LNCaP clone FGC (cell line): ENCODE measurements at regions not wholly inside any gene's neighbourhood (a gene's known extent, or its start where the extent isn't known, plus 50 kb on each side); places are given as distances from the start of the nearest gene placed in this dataset.

Experiments
- DNase-seq: peaks from one replicate; pipeline ENCODE4 v3.0.0-alpha.2; 2011; ENCODE audit warnings: low read depth
- H3K4me3 ChIP-seq: 2 replicates; pipeline ENCODE4 v1.5.1; 2011; ENCODE audit warnings: mild to moderate bottlenecking, low read depth, low read length, control low read depth
- TF ChIP-seq, protein P1 (sequence below): IDR thresholded peaks from 2 replicates; pipeline ENCODE4 v1.5.1; 2012; ENCODE audit warnings: mild to moderate bottlenecking; ENCODE audit not compliant: control insufficient read depth, insufficient read depth; ENCODE audit errors: extremely low read depth

DNA sequence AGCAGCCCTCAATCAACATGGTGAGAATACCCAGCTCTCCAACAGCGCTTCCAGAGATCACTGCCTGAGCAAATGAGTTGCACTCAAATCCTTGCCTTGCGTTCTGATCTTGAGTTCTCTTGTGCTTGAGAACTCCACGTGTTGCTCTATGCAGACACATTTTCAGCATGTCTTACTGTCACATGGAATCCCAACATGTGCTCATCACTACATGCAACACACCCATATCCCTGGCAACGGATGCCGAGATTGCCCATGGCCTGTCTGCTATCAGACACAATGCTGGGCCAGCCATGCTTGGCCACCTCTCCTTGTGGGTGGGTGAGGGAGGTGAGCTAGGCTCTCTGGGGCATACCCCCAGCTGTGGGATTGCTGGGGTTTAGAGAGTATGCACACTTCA lies 91.9 kb upstream of the LDAH start:
- DNase-seq, result no peak
- TF ChIP-seq, protein P1, sequence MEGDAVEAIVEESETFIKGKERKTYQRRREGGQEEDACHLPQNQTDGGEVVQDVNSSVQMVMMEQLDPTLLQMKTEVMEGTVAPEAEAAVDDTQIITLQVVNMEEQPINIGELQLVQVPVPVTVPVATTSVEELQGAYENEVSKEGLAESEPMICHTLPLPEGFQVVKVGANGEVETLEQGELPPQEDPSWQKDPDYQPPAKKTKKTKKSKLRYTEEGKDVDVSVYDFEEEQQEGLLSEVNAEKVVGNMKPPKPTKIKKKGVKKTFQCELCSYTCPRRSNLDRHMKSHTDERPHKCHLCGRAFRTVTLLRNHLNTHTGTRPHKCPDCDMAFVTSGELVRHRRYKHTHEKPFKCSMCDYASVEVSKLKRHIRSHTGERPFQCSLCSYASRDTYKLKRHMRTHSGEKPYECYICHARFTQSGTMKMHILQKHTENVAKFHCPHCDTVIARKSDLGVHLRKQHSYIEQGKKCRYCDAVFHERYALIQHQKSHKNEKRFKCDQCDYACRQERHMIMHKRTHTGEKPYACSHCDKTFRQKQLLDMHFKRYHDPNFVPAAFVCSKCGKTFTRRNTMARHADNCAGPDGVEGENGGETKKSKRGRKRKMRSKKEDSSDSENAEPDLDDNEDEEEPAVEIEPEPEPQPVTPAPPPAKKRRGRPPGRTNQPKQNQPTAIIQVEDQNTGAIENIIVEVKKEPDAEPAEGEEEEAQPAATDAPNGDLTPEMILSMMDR, result no peak
- H3K4me3 ChIP-seq, result no peak overlapping the region

DNA sequence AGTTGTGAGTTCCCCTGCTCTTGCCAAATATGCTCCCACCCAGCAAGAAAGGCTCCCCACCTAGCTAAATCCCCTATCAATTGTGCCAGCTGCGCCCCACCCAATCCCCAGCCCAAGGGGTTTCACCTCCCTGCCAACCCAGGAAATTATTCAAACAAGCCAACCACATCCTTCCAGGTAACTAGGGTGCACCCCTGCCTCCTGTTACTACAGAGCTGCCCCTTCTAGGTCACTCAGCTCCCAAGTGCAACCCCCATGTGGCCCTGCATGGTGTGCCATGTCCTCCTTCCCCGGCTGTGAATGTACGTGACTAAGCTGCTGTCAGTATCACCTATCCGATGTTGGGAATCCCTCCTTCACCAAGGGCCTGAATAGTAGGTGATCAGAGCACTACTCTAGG lies 91.2 kb upstream of the LDAH start:
- DNase-seq, result no peak
- TF ChIP-seq, protein P1, result no peak
- no peak overlapping the region for H3K4me3 ChIP-seq

DNA sequence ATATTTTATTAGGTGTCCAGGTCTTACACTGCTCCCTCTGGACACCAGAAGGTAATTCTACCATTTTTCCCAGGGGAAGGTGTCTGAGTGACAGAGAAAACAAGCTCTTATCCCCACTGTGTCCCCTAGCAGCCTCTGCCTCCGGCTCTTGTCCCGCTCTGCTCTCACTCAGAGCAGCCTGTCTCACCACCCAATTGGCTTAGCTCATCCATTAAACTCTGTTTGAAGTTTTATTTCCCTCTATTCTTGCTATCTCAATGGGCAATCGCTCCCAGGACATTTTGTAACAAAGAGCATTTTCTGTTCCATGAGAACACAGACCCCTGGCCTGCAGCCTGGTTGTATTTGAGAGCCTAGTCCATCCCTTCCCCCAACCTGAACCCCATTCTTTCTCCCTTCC lies 90.6 kb upstream of the LDAH start:
- no peak overlapping the region for H3K4me3 ChIP-seq
- DNase-seq, result no peak

DNA sequence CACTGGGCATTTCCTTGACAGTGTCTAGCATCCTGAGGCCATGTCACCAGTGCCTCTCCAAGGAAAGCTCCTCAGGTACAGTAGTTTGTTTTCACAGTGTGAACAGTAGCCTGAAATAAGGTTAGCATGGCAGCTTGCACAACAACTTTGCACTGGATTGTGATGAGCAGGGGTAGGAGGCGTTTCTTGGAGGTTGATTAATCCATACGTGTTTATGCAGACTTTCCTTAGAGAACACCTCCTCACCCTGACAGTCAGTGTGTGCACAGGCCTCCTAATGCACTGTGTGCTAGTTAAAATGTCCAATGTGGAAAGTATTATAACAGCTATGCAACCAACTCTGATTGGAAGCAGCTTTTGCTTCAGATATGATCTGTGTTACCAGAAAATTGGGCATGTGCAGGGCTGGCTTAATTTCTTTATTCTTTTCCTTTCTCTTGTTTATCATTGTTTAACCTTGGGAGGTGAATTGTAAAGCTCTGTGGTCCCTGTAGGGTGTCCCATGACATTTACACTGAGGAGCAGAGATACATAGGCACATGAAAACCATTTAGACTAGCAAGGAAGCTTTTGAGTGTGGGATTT lies 77.2 kb upstream of the LDAH start:
- no peak for DNase-seq
- TF ChIP-seq, protein P1, result no peak
- H3K4me3 ChIP-seq, result no peak overlapping the region

More for the DNA sequence above, 90.6 kb upstream of the LDAH start:
- TF ChIP-seq, protein P1, result no peak

DNA sequence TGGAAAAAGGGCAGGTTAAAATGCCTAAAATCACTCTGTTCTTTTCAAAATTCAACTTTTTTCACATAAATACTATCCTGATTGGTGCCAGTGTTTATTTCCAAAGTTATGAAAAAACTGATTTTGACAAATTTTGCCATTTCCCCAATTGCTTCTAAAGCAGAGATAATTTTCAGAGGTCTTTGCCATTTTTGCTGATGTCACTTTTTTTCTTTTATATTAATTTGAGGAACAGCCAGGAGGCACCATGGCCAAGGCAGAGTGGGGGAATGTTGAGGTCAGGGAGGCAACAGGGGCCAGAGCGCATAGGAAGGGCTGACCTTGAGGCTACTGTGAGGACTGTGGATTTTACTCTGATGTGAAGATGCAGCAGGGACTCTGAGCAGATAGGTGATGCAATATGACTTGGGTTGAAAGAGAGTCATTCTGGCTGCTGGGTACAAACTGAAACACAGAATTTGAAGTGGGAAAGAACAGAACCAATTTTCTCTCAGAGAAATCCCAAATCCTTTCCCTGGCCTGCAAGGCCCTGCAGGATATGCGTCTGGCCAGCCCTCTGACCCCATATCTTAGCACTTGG lies 75.1 kb upstream of the LDAH start:
- TF ChIP-seq, protein P1, result no peak
- no peak overlapping the region for H3K4me3 ChIP-seq
- DNase-seq, result no peak

DNA sequence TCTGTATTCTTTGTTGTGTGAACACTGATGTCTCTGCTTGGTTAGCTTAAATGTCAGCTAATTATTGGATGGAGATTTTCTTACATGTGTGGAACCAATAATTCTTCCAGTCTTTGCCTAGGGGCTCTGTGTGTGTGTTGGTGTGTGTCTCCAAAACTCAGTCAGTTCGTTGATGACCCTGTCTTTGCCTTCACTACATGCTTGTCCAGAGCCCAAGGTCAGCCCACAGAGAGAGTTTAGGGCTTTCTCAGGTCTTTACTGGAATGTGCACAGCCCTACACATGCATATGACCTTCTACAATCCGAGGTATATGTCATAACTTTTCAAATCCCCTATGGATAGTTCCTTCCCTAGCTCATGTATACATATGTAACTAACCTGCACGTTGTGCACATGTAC lies 74.1 kb upstream of the LDAH start:
- no peak for DNase-seq
- no peak overlapping the region for H3K4me3 ChIP-seq
- TF ChIP-seq, protein P1, result no peak

DNA sequence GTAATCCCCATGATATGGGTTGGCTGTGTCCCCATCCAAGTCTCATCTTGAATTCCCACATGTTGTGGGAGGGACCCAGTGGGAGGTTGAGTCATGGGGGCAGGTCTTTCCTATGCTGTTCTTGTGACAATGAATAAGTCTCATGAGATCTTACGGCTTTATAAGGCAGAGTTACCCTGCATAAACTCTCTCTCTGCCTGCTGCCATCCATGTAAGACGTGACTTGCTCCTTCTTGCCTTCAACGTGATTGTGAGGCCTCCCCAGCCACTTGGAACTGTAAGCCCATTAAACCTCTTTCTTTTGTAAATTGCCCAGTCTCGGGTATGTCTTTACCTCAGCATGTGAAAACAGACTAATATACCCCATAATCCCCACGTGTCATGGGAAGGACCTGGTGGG lies 61.9 kb upstream of the LDAH start:
- no peak overlapping the region for H3K4me3 ChIP-seq
- no peak for DNase-seq
- TF ChIP-seq, protein P1, result no peak
